ENCODE measurements at regions not wholly inside any gene's neighbourhood (a gene's known extent, or its start where the extent isn't known, plus 50 kb on each side); places are given as distances from the start of the nearest gene placed in this dataset.

- H2AK9ac ChIP-seq (replicated peaks; ENCODE audit: low read depth, low read length, poor library complexity), result no peak overlapping the region
- H3K18ac ChIP-seq (ENCODE audit: low read depth, low read length), result no peak overlapping the region
- no peaks in the 10 kb centered on the region for H3K27me3 ChIP-seq (ENCODE audit: control insufficient read depth, insufficient read depth, low read length)
- H3K9me3 ChIP-seq (ENCODE audit: control insufficient read depth, insufficient read depth, low read length), result no peaks in the 10 kb centered on the region
- no peak overlapping the region for H2AFZ ChIP-seq (replicated peaks; ENCODE audit: low read length, poor library complexity)
- H3K56ac ChIP-seq (ENCODE audit: extremely low read depth, insufficient read depth, low read length), result no peak overlapping the region
- in situ Hi-C loops (cut with MboI; ENCODE audit: low sequenced_read_pairs), result no loop called here
- peaks cover 3% of the 10 kb centered on the region; the same call in 1 of the 2 replicates for H3K4me1 ChIP-seq (ENCODE audit: control insufficient read depth, insufficient read depth, low read length)
- no TSS peak for BruUV-seq (replicated peaks)
- H3K9ac ChIP-seq (ENCODE audit: low read depth, low read length), result no peak overlapping the region
- H4K20me1 ChIP-seq (ENCODE audit: insufficient read depth, low read length), result no peaks in the 10 kb centered on the region
- no peak overlapping the region for H2AK5ac ChIP-seq (ENCODE audit: low read depth, low read length)
- no CpG with 5 or more reads among the region's 1 CpG for WGBS, 2 experiments (ENCODE audit: extremely low coverage in 2 of 2, insufficient read length in 1 of 2)
- no peak overlapping the region for H3K27ac ChIP-seq (ENCODE audit: insufficient read depth, low read length)
- dilution Hi-C loops (cut with HindIII; ENCODE audit: low sequenced_read_pairs, unreplicated experiment), result no loop called here
- H3K36me3 ChIP-seq (ENCODE audit: control insufficient read depth, insufficient read depth, low read length), result no peaks in the 10 kb centered on the region
- H3K14ac ChIP-seq (replicated peaks; ENCODE audit: low read depth, low read length), result no peak overlapping the region
- no peak overlapping the region for H3K4me3 ChIP-seq (ENCODE audit: insufficient read depth, low read depth, low read length)
- no peak overlapping the region for H3K4ac ChIP-seq (ENCODE audit: low read depth, low read length)
- POLR2A ChIA-PET (ENCODE audit: unreplicated experiment), result no interaction called here
- CTCF ChIA-PET, result interaction anchor here (0.6 kb wide), 3 partner anchors 28 to 457 kb away, joined by 3 to 5 read pairs (median 3); no protein-coding TSS in a partner anchor
- intact Hi-C loops (cut with micrococcal nuclease), result no loop called here
- ATAC-seq (ENCODE audit: low read depth) (no peak), DNase-seq (no peak)
- no peak overlapping the region for H4K91ac ChIP-seq (ENCODE audit: insufficient read depth, low read depth, low read length)
- peaks cover 3% of the 10 kb centered on the region; the same call in 1 of the 2 replicates for H3K9me1 ChIP-seq (ENCODE audit: insufficient read depth, low read length)
- no peak for TF ChIP-seq ELK1 (IDR thresholded peaks at IDR 0.05; ENCODE audit: borderline replicate concordance, low read depth, low read length)
- no peaks in the 10 kb centered on the region for H3K79me1 ChIP-seq (ENCODE audit: low read depth in 1 of 2, low read length in 2 of 2)
- no peak overlapping the region for H2BK120ac ChIP-seq (ENCODE audit: low read depth, low read length)
- no peak overlapping the region for H2BK20ac ChIP-seq (ENCODE audit: low read depth, low read length)
- H3K23ac ChIP-seq (ENCODE audit: low read depth, low read length), result no peak overlapping the region
- H4K8ac ChIP-seq (ENCODE audit: low read depth in 2 of 2, low read length in 2 of 2), result no peak overlapping the region
- H3K4me2 ChIP-seq (ENCODE audit: low read depth, low read length), result no peak overlapping the region
- H2BK15ac ChIP-seq (ENCODE audit: low read depth, low read length), result no peak overlapping the region
- H4K5ac ChIP-seq (ENCODE audit: low read depth, low read length), result no peak overlapping the region
- H2BK5ac ChIP-seq (ENCODE audit: low read depth, low read length, poor library complexity, severe bottlenecking), result no peak overlapping the region
Observed at GRCh38 chr4:123204737-123205136, 191.9 kb upstream of the SPRY1 start.
